ENCODE measurements at regions not wholly inside any gene's neighbourhood (a gene's known extent, or its start where the extent isn't known, plus 50 kb on each side); places are given as distances from the start of the nearest gene placed in this dataset.
A peak's percentile ranks its signal among the peaks of the same experiment; 100 is the strongest.

DNA sequence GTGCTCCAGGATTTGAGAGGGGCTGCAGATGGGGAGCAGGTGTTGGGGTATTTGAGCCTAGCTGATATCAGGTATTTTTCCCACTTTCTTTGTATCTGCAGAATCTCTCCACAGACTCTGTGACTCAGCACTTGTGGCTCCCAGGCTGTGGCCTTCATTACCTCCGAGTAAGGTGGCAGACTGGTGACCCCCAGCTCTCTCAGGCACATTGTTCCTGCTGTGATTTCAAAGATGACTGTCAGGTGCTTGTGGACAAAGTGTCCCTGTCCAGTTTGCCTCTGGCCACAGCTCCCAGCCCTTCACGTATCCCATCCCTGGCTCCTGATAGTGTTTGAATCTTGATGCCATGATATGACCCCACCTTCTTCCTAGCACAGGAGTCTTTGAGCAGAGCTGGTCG, 396.8 kb upstream of the PODXL start:
- Histone ChIP-seq H3F3A (ENCODE audit: insufficient read depth, low read depth) (no peaks in the 10 kb centered on the region; the same call in 1 of the 2 replicates), H3K9me3 (ENCODE audit: insufficient read depth, low read depth) (no peaks in the 10 kb centered on the region), H3K9me2 (ENCODE audit: insufficient read depth) (no peaks in the 10 kb centered on the region), H3K27ac (no peak overlapping the region), H4K20me1 (ENCODE audit: insufficient read depth) (no peaks in the 10 kb centered on the region), H3K27me3 (ENCODE audit: insufficient read depth, low read depth) (no peaks in the 10 kb centered on the region), H3K36me3 (ENCODE audit: low read depth) (no peaks in the 10 kb centered on the region), H3K4me3 (no peak overlapping the region), H3K79me2 (ENCODE audit: low read depth) (no peaks in the 10 kb centered on the region), H3K4me1 (replicated peaks; ENCODE audit: insufficient read depth) (peaks cover 26% of the 10 kb centered on the region), H2AFZ (no peak overlapping the region), H3K4me2 (peak overlapping the region; percentile 4; the same call in 1 of the 2 replicates)
- peak in 1 of 2 experiments; percentile 23 for DNase-seq
- intact Hi-C loops (cut with micrococcal nuclease; ENCODE audit: unreplicated experiment): no loop called here
- ChIA-PET CTCF (interaction anchor here (0.5 to 0.9 kb wide), 3 partner anchors 209 to 331 kb away, joined by 3 read pairs; no protein-coding TSS in a partner anchor), POLR2A (ENCODE audit: unreplicated experiment) (interaction anchor here (0.5 kb wide), 1 partner anchor 38 kb away, joined by 10 read pairs; no protein-coding TSS in a partner anchor)
- TF ChIP-seq, protein P1, sequence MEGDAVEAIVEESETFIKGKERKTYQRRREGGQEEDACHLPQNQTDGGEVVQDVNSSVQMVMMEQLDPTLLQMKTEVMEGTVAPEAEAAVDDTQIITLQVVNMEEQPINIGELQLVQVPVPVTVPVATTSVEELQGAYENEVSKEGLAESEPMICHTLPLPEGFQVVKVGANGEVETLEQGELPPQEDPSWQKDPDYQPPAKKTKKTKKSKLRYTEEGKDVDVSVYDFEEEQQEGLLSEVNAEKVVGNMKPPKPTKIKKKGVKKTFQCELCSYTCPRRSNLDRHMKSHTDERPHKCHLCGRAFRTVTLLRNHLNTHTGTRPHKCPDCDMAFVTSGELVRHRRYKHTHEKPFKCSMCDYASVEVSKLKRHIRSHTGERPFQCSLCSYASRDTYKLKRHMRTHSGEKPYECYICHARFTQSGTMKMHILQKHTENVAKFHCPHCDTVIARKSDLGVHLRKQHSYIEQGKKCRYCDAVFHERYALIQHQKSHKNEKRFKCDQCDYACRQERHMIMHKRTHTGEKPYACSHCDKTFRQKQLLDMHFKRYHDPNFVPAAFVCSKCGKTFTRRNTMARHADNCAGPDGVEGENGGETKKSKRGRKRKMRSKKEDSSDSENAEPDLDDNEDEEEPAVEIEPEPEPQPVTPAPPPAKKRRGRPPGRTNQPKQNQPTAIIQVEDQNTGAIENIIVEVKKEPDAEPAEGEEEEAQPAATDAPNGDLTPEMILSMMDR (conservative IDR thresholded peaks at IDR 0.05): no peak
- no peak for TF ChIP-seq EZH2 (IDR thresholded peaks at IDR 0.05; ENCODE audit: low read depth)
- no TSS peak for BruUV-seq (replicated peaks)

DNA sequence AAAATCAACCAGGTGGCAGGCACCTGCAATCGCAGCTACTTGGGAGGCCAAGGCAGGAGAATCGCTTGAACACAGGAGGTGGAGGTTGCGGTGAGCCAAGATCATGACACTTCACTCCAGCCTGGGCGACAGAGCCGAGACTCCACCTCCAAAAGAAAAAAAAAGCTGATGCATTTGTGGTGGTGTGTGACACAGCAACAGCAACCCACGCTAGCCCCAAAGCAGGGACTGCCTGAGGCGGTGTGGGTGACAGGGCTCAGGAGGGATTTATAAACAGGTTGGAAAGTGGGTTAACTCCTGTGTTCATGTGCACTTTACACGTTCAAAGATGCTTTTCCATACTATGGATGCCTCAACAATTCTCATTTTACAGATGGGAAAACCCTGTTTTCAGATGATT, 395.9 kb upstream of the PODXL start:
- H3K4me3 ChIP-seq: no peak overlapping the region
- POLR2A ChIA-PET (ENCODE audit: unreplicated experiment): no interaction called here
- no peak for TF ChIP-seq EZH2 (IDR thresholded peaks at IDR 0.05; ENCODE audit: low read depth)
- TF ChIP-seq, protein P1 (conservative IDR thresholded peaks at IDR 0.05): no peak

DNA sequence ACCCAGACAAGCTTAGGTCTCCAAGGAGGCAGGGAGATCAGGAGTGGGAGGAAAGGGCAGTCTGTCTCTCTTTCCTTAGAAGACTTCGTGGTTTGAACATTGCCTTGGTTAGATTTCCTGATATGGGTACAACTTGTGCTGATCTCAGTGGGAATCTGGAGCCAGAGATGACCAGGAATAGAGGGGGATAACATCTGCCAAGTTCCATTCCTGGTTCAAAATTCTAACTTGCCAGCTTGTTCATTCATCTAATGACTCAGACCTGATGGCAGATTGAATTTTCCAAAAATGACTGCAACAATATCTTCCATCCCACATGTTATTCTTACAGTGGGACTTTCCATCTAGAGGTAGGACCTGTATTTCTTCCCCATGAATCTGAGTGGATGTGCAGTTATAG, 394.3 kb upstream of the PODXL start:
- Histone ChIP-seq H4K20me1 (ENCODE audit: insufficient read depth) (no peaks in the 10 kb centered on the region), H3F3A (ENCODE audit: insufficient read depth, low read depth) (no peaks in the 10 kb centered on the region; the same call in 1 of the 2 replicates), H3K4me1 (replicated peaks; ENCODE audit: insufficient read depth) (peaks cover 17% of the 10 kb centered on the region; the same call in 1 of the 2 replicates), H3K9me2 (ENCODE audit: insufficient read depth) (no peaks in the 10 kb centered on the region), H3K27me3 (ENCODE audit: insufficient read depth, low read depth) (no peaks in the 10 kb centered on the region), H3K27ac (no peak overlapping the region), H2AFZ (no peak overlapping the region), H3K9me3 (ENCODE audit: insufficient read depth, low read depth) (no peaks in the 10 kb centered on the region), H3K4me2 (no peak overlapping the region), H3K4me3 (no peak overlapping the region), H3K36me3 (ENCODE audit: low read depth) (no peaks in the 10 kb centered on the region), H3K79me2 (ENCODE audit: low read depth) (no peaks in the 10 kb centered on the region)
- DNase-seq: no peak
- BruUV-seq (replicated peaks): no TSS peak
- intact Hi-C loops (cut with micrococcal nuclease; ENCODE audit: unreplicated experiment): no loop called here
- TF ChIP-seq EZH2 (IDR thresholded peaks at IDR 0.05; ENCODE audit: low read depth): no peak
- TF ChIP-seq, protein P1 (conservative IDR thresholded peaks at IDR 0.05): no peak
- CTCF ChIA-PET: no interaction called here
- POLR2A ChIA-PET (ENCODE audit: unreplicated experiment): interaction anchor here (0.6 kb wide), 1 partner anchor 80 kb away, joined by 3 read pairs; no protein-coding TSS in a partner anchor

More for the DNA sequence above, 395.9 kb upstream of the PODXL start:
- H3K4me2 ChIP-seq: no peak overlapping the region
- CTCF ChIA-PET: no interaction called here
- no peak overlapping the region for H3K27ac ChIP-seq
- no peak overlapping the region for H2AFZ ChIP-seq
- intact Hi-C loops (cut with micrococcal nuclease; ENCODE audit: unreplicated experiment): no loop called here
- H3K9me2 ChIP-seq (ENCODE audit: insufficient read depth): no peaks in the 10 kb centered on the region
- no peaks in the 10 kb centered on the region for H3K79me2 ChIP-seq (ENCODE audit: low read depth)
- no peaks in the 10 kb centered on the region for H3K27me3 ChIP-seq (ENCODE audit: insufficient read depth, low read depth)
- no peaks in the 10 kb centered on the region; the same call in 1 of the 2 replicates for H3F3A ChIP-seq (ENCODE audit: insufficient read depth, low read depth)
- no peaks in the 10 kb centered on the region for H4K20me1 ChIP-seq (ENCODE audit: insufficient read depth)
- H3K36me3 ChIP-seq (ENCODE audit: low read depth): no peaks in the 10 kb centered on the region
- BruUV-seq (replicated peaks): no TSS peak
- H3K9me3 ChIP-seq (ENCODE audit: insufficient read depth, low read depth): no peaks in the 10 kb centered on the region
- DNase-seq: no peak
- peaks cover 19% of the 10 kb centered on the region; the same call in 1 of the 2 replicates for H3K4me1 ChIP-seq (replicated peaks; ENCODE audit: insufficient read depth)
